HG03439 (cell line): ENCODE measurements at regions not wholly inside any gene's neighbourhood (a gene's known extent, or its start where the extent isn't known, plus 50 kb on each side); places are given as distances from the start of the nearest gene placed in this dataset.

Source experiments
- ATAC-seq: cut with Tn5 transposase; IDR thresholded peaks from one replicate; pipeline ENCODE4 v1.9.1; 2021; ENCODE audit warnings: mild to moderate bottlenecking, moderate library complexity; ENCODE audit not compliant: unreplicated experiment

DNA sequence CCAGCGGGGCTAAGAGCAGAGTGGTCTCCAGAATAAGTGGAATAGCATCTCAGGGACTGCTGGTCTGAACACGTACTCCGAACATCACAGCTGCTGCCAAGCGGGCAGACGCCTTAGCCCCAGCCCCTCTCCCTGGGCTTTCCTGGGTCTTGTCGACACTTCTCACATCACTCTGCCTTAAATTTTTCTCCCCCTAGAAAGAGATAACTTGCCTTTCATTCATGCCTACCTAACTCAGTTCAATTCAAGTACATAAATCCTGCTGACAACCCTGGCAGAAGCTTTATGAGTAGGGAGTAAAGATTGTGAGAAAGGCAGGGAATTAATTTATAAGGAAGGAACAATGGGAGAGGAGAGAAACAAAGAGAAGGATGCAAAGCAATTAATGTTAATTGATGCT lies 202.9 kb upstream of the TNP1 start:
- ATAC-seq: no peak

DNA sequence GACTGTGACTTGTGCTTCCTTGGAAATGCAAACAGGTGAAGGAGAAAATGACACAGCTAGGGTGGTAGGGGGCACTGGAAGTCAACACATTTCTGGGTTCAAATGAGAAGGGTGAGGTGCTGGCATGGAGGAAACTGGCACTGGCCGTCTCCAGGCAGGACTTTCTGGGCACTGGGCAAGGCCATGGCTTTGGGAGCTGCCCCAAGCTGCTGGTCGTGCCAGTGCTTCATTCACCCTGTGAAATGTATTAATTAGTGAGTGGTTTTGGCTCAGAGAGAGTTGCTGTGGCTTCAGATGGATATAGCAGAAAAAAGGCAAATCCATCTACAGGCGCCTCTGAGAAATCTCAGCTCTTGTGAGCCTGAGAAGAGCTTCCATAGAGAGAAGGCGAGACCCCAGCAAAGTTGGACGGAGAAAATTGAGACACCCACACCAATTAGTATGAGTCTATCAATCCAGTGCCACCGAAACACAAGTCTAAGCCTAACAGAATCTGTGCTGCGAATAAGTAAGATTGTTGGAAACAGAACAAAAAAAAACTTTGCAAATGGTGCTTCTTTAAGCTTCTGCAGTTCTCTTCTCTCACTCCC lies 202.1 kb upstream of the TNP1 start:
- ATAC-seq: no peak

DNA sequence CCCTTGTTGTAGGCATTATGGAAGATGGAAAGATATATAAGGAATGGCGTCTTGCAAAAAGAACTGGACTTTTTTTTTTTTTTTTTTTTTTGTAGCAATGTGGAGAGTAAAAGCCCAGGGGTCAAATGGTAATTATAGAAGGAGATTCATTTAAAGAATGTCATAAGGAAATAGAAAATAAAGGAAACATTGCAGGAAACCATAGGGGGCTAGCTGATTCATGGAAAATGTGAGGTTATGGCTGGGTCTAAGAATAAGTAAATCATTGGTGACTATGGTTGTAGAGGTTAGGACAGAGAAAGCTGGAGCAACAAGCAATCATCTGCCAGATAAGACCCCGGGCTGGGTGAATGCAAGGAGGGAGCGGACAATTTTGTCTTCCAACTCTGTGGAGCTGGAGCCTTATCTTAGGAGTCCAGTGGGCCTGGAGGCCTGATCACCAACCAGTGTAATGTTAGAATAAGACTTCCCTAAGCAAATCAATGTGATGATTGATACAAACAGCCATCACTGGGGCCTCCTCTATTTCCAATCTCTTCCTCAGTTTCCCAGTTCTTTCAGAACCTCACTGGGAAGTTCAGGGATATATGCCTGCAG lies 201.2 kb upstream of the TNP1 start:
- ATAC-seq: no peak

DNA sequence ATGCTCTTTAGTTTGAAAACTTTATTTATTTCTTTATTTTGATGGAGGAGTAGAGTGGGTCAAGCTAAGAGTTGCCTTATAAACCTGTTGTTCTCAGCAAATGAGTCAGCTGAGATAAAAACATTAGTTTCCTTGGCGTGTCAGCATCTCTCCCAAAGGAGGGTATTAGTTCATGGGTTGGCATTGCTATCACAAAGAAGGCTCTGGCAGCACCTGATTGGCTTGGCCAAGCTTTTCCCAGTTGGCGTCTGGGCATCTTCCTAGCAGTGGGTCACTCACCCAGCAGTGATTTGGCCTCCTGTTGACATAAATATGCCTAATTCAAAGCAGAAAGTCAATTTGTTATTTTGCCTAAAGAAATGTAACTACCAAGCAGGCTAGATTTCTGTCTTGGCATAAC lies 200.7 kb upstream of the TNP1 start:
- no peak for ATAC-seq

DNA sequence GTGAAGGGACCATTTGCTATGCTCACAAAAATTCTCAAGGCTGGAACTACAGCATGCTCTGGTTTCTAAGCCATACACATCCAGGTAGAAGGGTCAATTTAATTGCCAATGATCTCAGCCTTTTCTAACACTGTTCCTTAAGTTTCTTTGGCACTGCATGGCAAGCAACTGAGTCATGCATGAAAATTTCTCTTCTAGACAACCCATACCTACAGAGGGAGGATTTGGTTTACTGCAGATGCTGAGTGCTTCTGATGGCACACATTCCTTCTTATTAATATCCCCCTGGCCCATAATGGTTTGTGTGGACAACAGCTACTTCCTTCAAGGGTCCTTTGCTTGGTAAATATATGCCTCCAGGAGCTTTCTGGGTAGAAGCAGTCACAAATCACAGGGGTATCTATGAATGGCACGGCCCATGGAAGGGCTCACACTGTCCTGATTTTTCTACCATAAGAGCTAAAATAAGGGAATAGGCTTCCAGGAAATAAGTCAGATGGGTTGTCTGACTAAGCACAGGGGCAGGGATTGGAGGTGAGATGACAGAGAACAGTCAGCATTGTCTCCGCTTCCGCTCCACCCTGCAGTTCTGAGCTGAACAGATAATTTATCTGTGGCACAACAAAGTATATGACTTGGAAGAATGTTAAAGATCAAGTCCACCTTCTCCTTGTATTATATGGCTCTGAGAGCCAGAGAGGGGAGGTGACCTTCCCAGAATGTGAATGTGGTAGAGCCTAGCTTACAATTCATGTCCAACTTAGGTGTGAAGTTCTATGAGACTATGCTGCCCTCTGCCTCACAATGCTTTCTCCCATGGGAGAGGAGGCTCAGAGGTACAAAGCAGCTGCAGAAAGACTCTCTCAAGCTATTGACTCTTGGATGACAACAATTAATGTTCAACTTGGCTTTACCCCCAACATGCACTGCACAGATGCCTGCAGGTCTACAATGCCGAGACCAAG lies 199.2 kb upstream of the TNP1 start:
- no peak for ATAC-seq

DNA sequence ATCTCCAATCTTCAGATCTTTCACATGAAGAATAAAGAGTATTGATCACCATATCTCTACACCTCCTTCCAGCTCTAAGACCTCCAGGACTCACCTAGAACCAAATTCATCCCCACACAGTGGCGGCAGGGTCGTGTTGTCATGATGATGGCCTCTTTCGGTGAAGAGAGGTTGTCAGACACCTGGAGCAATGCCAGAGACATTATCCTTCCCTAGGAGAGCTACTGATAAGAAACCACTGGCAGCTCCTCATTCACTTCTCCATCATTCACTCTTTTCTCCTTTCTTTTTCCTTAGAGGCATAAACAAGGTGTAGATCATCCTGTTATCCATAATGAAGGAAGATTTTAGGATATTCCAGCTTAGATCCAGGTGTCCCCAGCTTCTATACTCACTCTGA lies 197.9 kb upstream of the TNP1 start:
- ATAC-seq: no peak

DNA sequence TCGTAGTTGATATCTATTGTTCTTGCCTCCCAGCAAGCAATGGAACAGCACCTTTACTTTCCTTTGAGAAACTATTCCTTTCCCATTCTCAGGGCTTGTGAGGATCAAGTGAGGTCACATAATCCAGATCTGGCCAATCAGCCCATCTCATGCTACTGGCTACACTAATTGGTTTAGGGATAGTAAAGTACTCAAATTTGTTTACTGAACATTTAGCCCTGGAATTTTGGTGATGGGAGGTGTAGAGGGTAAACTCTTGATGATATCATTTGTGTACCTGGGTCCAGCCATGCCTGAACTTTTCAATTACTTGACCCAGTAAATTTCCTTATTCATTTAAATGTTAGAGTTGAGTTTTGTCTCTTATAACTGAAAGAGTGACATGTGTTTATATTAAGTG lies 195.8 kb upstream of the TNP1 start:
- no peak for ATAC-seq

DNA sequence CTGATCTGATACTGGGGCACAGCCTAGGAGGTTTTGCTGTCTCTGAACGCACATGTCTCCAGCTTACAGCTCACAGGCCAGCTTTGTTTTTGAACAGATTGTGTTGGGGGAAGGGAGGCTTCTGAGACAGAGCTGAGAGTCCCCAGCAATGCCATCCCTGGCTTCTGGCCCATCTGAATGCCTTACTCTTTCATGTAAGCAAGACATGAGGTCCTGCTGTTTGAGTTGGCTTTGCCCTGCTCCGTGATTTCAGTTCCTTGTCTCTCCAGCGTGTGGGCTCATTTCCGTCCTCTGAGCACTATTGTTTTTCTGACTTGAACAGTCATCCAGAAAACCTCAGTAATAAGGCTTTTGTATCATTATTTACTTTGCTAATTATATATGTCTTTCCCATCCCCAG lies 194.9 kb upstream of the TNP1 start:
- no peak for ATAC-seq

DNA sequence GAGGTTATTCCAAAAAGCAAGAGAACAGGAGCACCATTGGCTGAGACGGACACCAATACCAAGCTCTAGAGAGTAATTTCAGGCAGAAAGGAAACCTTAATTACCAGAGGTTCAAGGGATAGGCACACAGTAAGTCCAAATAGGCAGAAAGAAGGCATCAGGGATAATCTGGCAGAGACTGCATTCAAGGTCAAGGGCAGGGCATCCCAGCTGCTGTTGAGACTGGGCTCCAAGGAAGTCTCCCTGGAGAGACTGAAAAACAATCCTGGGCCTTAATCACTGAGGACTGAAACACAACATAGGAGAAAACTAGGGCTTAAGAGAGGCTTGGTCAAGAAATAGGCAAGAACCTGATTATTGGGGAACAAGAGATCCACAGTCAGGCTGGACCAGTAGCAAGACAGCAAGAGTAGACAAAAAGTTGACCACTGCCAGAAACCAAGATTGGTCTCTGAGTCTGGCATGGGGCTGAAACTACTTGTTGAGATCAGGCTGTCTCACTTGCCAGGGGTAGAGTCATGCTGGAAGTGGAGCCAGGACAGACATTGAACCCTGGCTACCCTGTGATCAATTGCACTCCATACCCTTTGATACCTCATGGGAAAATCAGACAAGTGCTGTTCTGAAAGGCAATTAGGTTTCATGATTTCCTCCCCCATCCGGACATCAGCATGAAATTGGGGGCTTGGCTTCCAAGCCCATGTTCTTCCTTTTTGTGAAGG lies 193.2 kb upstream of the TNP1 start:
- no peak for ATAC-seq

DNA sequence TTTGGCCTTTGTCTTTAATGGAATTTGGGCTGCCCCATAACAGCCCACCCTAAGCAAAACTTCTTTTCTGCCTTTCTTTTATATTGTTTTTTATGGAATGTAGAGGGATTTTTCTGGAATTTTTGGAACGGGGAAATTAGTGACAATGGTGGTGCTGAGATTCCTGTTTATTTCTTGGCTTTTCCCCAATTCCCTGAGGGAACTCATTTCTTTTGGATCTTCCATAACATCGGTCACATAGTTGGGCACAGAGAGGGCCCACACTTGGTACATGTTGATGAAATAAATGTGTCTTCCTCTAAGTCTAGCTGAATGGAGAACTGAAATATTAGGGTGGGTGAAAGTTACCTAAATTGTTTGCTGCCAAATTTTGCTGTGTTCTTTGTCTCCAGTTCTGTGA lies 191.6 kb upstream of the TNP1 start:
- ATAC-seq: no peak

DNA sequence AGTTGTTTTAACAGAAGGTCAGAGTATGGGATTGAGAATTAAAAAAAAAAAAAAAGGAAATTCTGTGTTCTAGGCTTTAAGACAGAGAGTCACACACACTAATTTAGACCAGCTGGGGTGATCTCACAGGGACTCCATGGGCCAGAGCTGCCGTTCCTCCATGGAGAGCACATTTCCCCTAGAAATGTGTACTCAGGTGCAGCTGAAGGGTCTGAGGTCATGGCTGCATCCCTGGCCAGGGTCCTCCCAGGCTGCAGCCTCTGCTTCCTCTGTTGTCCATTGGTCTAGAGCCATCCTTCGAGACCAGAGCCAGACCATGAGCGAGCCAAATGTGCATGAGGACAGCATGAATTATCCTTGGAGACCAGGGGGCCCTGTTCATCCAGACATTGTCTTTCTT lies 190.1 kb upstream of the TNP1 start:
- no peak for ATAC-seq

DNA sequence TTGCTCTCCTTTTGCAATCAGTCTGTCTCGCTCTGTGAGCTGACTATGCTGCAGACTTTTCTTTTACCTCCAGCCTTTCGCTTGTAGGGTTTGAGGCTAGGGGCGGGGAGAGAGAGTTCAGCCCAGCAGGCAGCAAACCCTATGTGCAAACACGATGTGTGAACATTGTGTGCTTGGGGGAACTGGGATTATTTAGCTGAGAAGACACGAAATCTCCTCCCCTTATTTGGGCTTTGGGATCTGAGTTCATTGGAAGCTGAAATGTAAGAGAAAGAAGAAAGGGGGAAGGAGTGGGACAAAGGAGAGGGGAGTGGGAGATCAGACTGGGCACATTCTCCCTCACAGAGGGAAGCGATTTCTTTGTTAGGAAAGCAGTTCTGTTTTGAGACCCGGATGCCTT lies 189.6 kb upstream of the TNP1 start:
- no peak for ATAC-seq

DNA sequence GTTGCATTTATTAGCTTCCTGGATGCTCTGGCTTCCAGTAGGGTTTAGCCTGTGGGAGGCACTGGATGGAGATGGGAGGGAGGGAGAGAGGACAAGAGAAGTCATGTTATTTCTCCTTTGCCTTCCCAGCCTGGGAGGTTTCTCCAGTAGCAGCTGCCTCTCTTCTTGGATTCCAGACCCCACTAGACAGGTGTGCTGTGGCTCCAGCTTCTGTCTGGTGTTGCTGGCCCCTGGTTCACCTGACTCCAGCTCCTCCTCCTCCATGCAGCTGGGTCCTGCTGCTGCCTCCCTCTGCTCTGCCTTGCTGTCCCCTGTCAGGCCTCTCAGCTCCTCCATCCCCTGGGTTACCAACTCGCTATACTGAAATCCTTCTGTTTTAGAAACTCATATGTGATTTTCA lies 188.9 kb upstream of the TNP1 start:
- no peak for ATAC-seq

DNA sequence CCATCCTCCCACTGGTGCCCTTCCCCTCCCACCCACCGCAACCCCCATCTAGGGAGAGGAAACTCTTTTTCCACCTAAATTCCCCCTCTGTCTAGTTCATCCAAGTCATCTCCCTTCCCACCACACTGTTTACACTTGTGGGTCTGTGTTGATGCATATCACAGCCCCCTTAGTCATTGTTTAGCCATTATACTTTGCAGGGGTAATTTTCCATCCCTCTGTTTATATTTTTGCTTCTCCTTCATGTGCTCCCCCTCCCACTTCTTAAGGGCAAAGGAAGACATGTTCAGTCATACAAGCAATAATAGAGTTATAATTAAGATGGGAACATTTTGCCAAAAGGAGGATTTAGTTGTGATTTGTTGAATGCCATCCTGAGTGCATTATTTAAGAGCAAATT lies 187.8 kb upstream of the TNP1 start:
- no peak for ATAC-seq

DNA sequence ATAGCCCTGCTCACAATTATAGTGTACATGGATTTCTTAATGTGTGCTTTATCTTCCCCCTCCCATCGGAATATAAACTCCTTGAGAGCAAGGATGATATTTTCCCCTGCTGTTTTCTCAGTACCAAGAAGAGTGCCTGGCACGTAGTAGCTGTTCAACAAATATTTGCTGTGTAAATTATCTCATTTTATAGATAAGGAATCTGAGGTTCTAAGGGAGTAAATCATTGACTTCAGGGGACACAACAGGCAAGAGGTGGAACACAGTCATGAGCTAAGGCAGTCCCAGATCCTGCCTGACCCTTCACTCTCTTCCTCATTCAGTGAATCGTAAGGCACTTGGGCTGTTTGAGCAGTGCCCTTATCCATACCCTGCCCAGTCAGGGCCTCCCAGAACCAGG lies 187.3 kb upstream of the TNP1 start:
- ATAC-seq: no peak

DNA sequence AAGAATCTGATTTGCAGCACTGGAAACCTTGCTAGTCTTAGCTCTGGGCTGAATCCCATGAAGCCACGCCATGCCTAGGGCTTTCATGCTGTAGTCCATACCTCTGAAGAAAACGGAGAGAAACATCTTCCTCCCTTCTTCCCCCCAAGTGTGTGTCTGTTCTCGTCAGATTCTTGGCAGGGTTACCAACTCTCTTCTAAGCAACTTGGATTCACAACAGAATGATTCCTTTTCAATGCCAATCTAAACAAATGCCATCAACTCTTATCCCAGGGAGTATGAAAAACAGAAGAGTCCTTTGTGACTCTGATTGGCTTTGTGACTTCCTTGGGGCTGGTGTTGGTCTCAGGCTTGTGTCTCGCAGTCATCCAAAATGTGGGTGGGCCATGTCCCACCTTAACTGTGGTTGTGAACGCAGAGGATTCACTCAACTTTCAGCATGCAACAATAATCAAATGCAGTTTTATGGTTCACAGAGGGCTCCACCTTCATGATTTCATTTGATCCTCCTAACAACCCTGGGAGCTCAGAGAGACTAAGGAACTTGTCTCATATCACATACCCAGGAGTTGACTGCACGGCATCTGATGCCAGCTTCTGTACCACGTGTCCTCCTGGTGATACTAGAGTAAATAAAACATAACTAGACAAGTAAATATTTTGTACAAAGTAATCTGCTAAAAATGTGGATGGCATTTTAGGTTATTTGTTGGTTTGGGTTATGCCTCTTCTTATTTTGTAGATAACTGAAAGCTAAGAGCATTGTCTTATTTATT lies 186.0 kb upstream of the TNP1 start:
- ATAC-seq: no peak

DNA sequence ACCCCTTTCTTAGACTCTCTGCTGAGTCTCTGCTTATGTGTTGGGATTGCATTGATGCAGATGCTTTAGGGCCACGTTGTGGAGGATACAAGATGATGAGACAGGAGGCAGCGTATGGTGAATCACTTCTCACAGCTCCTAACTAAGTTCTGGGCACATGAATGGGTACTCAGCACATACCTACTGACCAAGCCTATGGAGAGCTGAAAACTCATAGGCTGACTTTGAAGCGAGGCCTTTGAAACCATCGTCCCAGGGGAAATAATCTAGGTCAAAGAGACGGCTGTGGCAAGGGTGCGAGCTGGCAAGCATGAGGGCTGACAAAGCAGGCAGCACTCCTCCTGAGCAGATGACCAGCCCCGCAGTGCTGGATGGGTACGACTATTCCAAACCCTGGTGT lies 180.2 kb upstream of the TNP1 start:
- no peak for ATAC-seq

DNA sequence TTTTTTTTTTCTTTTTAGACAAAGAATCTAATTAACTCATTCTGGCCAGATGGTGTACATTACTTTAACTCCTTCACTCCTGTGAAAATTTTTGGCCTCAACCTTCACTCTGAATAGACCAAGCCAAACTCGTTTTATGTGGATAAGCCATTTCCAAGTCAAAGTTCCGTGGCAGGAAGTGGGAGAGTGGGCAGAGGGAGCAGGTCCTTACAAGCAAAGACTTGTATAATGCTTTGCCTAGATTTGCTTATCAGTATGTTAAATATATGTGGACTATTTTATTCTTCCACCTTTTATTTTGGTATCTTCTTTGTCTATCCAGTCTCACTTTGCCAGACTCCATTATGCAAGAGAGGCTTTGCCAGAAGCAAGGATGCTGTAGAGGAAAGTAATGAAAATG lies 178.1 kb upstream of the TNP1 start:
- ATAC-seq: no peak

DNA sequence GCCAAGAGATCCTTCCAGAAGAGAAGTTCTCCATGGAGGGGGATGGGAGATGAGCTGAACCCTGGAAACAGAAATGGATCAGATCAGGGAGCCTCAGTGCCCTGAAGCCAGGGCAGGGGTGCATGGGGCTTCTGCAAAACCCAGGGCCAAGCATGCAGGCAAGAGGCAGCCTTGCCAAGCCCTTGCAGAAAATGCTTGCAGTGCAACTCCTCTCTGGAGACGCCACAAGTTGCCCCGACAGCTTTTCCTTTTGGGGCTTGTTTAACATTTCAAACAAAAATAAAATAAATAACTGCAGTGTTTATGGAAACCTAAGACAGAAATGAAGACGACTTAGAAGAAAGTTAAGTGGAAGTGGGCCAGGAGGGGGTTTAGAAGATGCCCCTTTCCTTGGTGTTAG lies 177.5 kb upstream of the TNP1 start:
- no peak for ATAC-seq

DNA sequence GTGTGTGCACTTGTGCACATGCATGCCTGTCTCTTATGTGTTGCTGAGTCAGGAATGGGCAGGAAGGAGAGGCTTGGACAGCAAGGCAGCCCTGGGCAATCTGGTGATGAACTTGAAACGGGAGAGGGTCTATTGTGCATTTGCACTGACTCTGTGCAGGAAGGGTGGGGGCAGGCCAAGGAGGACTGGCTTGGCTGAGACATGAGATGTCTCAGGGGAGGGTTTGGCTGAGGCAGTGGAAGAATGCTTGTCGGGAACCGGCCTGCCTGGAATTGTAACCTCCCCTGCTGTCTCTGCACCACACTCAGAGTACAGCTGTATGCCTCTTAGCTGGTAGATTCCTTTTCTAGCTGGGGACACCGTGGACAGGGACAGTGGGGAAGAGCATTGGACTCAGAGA lies 176.1 kb upstream of the TNP1 start:
- no peak for ATAC-seq

DNA sequence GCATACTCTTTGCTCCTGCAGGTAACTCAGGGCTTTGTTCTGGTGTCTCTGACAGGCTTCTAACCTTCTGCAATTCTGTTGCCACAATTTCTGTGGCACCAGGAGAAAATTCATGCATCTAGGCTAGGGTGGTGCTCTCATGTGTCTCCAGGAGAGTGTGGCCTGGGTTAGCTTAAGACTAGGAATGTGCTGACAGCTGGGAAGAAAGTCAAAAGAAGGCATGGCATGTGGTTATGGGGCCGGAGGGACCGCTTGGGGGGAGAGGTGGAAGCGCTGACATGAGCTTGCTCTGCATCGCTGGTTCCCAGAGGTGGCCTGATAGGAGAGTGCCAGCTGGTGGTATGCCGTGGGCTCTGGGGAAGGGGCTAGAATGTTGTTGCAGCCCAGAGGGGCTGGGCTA lies 173.3 kb upstream of the TNP1 start:
- no peak for ATAC-seq
